ENCODE measurements at regions not wholly inside any gene's neighbourhood (a gene's known extent, or its start where the extent isn't known, plus 50 kb on each side); places are given as distances from the start of the nearest gene placed in this dataset.

- no peak overlapping the region for H3K4me3 ChIP-seq (ENCODE audit: low read depth, low read length)
- H3K36me3 Mint-ChIP-seq (ENCODE audit: insufficient read depth, unreplicated experiment), result no peaks in the 10 kb centered on the region
- H3K4me1 Mint-ChIP-seq (ENCODE audit: low read depth, unreplicated experiment), result peaks cover 21% of the 10 kb centered on the region
- H3K27me3 ChIP-seq (replicated peaks; ENCODE audit: control insufficient read depth, insufficient read depth, low read length), result no peaks in the 10 kb centered on the region
- no peak overlapping the region for H3K27ac Mint-ChIP-seq (ENCODE audit: unreplicated experiment)
- BruUV-seq (replicated peaks), result no TSS peak
- no peaks in the 10 kb centered on the region for H3K27me3 Mint-ChIP-seq (ENCODE audit: insufficient read depth, unreplicated experiment)
- H3K36me3 ChIP-seq (ENCODE audit: control insufficient read depth, insufficient read depth, low read length), result no peaks in the 10 kb centered on the region
- ChIA-PET CTCF (no interaction called here), POLR2A (no interaction called here)
- TF ChIP-seq CTCF (IDR thresholded peaks at IDR 0.05; ENCODE audit: insufficient read depth in 1 of 2, low read depth in 1 of 2, low read length in 1 of 2, severe bottlenecking in 1 of 2, unreplicated experiment in 1 of 2), result no peak
- H3K4me3 Mint-ChIP-seq (ENCODE audit: unreplicated experiment), result no peak overlapping the region
- intact Hi-C loops (cut with micrococcal nuclease; ENCODE audit: unreplicated experiment), result no loop called here
- H3K4me1 ChIP-seq, result peaks cover 25% of the 10 kb centered on the region
- no peaks in the 10 kb centered on the region for H3K9me3 Mint-ChIP-seq (ENCODE audit: unreplicated experiment)
- no peak for DNase-seq
- no peaks in the 10 kb centered on the region for H3K9me3 ChIP-seq
These were observed 116.3 kb downstream of the BOD1 start for GRCh38 chr5:173500213-173500560.

GRCh38 chr5:173499471-173500212 is 116.8 kb downstream of the BOD1 start:
- Mint-ChIP-seq H3K4me3 (ENCODE audit: unreplicated experiment) (no peak overlapping the region), H3K9me3 (ENCODE audit: unreplicated experiment) (no peaks in the 10 kb centered on the region), H3K4me1 (ENCODE audit: low read depth, unreplicated experiment) (peaks cover 21% of the 10 kb centered on the region), H3K27me3 (ENCODE audit: insufficient read depth, unreplicated experiment) (no peaks in the 10 kb centered on the region), H3K27ac (ENCODE audit: unreplicated experiment) (no peak overlapping the region), H3K36me3 (ENCODE audit: insufficient read depth, unreplicated experiment) (no peaks in the 10 kb centered on the region)
- DNase-seq, result no peak
- Histone ChIP-seq H3K9me3 (no peaks in the 10 kb centered on the region), H3K4me1 (peaks cover 25% of the 10 kb centered on the region), H3K36me3 (ENCODE audit: control insufficient read depth, insufficient read depth, low read length) (no peaks in the 10 kb centered on the region), H3K27me3 (replicated peaks; ENCODE audit: control insufficient read depth, insufficient read depth, low read length) (no peaks in the 10 kb centered on the region), H3K4me3 (ENCODE audit: low read depth, low read length) (no peak overlapping the region)
- TF ChIP-seq CTCF (IDR thresholded peaks at IDR 0.05; ENCODE audit: insufficient read depth in 1 of 2, low read depth in 1 of 2, low read length in 1 of 2, severe bottlenecking in 1 of 2, unreplicated experiment in 1 of 2), result no peak
- ChIA-PET CTCF (no interaction called here), POLR2A (no interaction called here)
- BruUV-seq (replicated peaks), result no TSS peak
- intact Hi-C loops (cut with micrococcal nuclease; ENCODE audit: unreplicated experiment), result no loop called here

GRCh38 chr5:173498739-173499470 is 117.5 kb downstream of the BOD1 start:
- no peaks in the 10 kb centered on the region for H3K27me3 Mint-ChIP-seq (ENCODE audit: insufficient read depth, unreplicated experiment)
- BruUV-seq (replicated peaks), result no TSS peak
- POLR2A ChIA-PET, result no interaction called here
- CTCF ChIA-PET, result no interaction called here
- H3K4me3 Mint-ChIP-seq (ENCODE audit: unreplicated experiment), result no peak overlapping the region
- H3K36me3 Mint-ChIP-seq (ENCODE audit: insufficient read depth, unreplicated experiment), result no peaks in the 10 kb centered on the region
- peaks cover 21% of the 10 kb centered on the region for H3K4me1 Mint-ChIP-seq (ENCODE audit: low read depth, unreplicated experiment)
- H3K4me1 ChIP-seq, result peaks cover 25% of the 10 kb centered on the region
- H3K36me3 ChIP-seq (ENCODE audit: control insufficient read depth, insufficient read depth, low read length), result no peaks in the 10 kb centered on the region
- no peak overlapping the region for H3K4me3 ChIP-seq (ENCODE audit: low read depth, low read length)
- TF ChIP-seq CTCF (IDR thresholded peaks at IDR 0.05; ENCODE audit: insufficient read depth in 1 of 2, low read depth in 1 of 2, low read length in 1 of 2, severe bottlenecking in 1 of 2, unreplicated experiment in 1 of 2), result no peak
- intact Hi-C loops (cut with micrococcal nuclease; ENCODE audit: unreplicated experiment), result no loop called here
- peak; percentile 16 to 52 for DNase-seq
- no peaks in the 10 kb centered on the region for H3K9me3 Mint-ChIP-seq (ENCODE audit: unreplicated experiment)
- no peaks in the 10 kb centered on the region for H3K27me3 ChIP-seq (replicated peaks; ENCODE audit: control insufficient read depth, insufficient read depth, low read length)
- H3K9me3 ChIP-seq, result no peaks in the 10 kb centered on the region
- H3K27ac Mint-ChIP-seq (ENCODE audit: unreplicated experiment), result peak overlapping the region; percentile 59

Measured in Caco-2 (cell line).